ENCODE measurements at regions not wholly inside any gene's neighbourhood (a gene's known extent, or its start where the extent isn't known, plus 50 kb on each side); places are given as distances from the start of the nearest gene placed in this dataset.

- Histone ChIP-seq H2AFZ (ENCODE audit: insufficient read depth, low read depth, low read length, poor library complexity, severe bottlenecking) (no peak overlapping the region), H3K27ac (ENCODE audit: low read depth in 1 of 2, low read length in 2 of 2) (no peak overlapping the region), H3K9ac (ENCODE audit: insufficient read depth, low read length, poor library complexity, severe bottlenecking) (no peak overlapping the region), H3K79me2 (ENCODE audit: insufficient read depth, low read length) (no peaks in the 10 kb centered on the region), H3K36me3 (replicated peaks in 1 of 2; ENCODE audit: control insufficient read depth in 1 of 2, insufficient read depth in 2 of 2, low read length in 2 of 2) (no peaks in the 10 kb centered on the region), H3K4me2 (replicated peaks; ENCODE audit: extremely low read depth, low read length, poor library complexity, severe bottlenecking) (no peak overlapping the region), H3K4me3 (replicated peaks in 1 of 3; ENCODE audit: low read depth in 2 of 3, low read length in 3 of 3) (no peak overlapping the region), H4K20me1 (ENCODE audit: insufficient read depth, low read length) (no peaks in the 10 kb centered on the region), H3K4me1 (ENCODE audit: control insufficient read depth in 1 of 2, insufficient read depth in 2 of 2, low read length in 2 of 2) (no peaks in the 10 kb centered on the region), H3K27me3 (ENCODE audit: control insufficient read depth in 2 of 2, insufficient read depth in 2 of 2, low read length in 2 of 2) (no peaks in the 10 kb centered on the region), H3K9me3 (replicated peaks in 1 of 2; ENCODE audit: control insufficient read depth in 1 of 2, insufficient read depth in 1 of 2, low read length in 2 of 2) (peaks cover 9 to 19% of the 10 kb centered on the region in 2 donors)
- WGBS (ENCODE audit: insufficient coverage) = no CpG with 5 or more reads among the region's 4 CpGs
- intact Hi-C loops (cut with micrococcal nuclease) = no loop called here
- Mint-ChIP-seq H3K4me3 (no peak overlapping the region), H3K9me3 (peaks cover 0 to 17% (median 5%) of the 10 kb centered on the region in 7 donors), H3K4me1 (no peaks in the 10 kb centered on the region), H3K27ac (no peak overlapping the region), H3K27me3 (ENCODE audit: low read depth in 3 of 3) (no peaks in the 10 kb centered on the region), H3K36me3 (no peaks in the 10 kb centered on the region)
- DNase-seq = no peak
- TF ChIP-seq, protein P1, sequence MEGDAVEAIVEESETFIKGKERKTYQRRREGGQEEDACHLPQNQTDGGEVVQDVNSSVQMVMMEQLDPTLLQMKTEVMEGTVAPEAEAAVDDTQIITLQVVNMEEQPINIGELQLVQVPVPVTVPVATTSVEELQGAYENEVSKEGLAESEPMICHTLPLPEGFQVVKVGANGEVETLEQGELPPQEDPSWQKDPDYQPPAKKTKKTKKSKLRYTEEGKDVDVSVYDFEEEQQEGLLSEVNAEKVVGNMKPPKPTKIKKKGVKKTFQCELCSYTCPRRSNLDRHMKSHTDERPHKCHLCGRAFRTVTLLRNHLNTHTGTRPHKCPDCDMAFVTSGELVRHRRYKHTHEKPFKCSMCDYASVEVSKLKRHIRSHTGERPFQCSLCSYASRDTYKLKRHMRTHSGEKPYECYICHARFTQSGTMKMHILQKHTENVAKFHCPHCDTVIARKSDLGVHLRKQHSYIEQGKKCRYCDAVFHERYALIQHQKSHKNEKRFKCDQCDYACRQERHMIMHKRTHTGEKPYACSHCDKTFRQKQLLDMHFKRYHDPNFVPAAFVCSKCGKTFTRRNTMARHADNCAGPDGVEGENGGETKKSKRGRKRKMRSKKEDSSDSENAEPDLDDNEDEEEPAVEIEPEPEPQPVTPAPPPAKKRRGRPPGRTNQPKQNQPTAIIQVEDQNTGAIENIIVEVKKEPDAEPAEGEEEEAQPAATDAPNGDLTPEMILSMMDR (IDR thresholded peaks at IDR 0.05) = no peak
These were observed 781.5 kb downstream of the TBL1XR1 start for GRCh38 chr3:176415661-176416295.

GRCh38 chr3:176412771-176413170, 784.5 kb downstream of the TBL1XR1 start:
- Histone ChIP-seq H3K9me3 (replicated peaks in 1 of 2; ENCODE audit: control insufficient read depth in 1 of 2, insufficient read depth in 1 of 2, low read length in 2 of 2) (peaks cover 8 to 9% of the 10 kb centered on the region in 2 donors), H3K36me3 (replicated peaks in 1 of 2; ENCODE audit: control insufficient read depth in 1 of 2, insufficient read depth in 2 of 2, low read length in 2 of 2) (no peaks in the 10 kb centered on the region), H3K9ac (ENCODE audit: insufficient read depth, low read length, poor library complexity, severe bottlenecking) (no peak overlapping the region), H3K79me2 (ENCODE audit: insufficient read depth, low read length) (no peaks in the 10 kb centered on the region), H3K4me1 (ENCODE audit: control insufficient read depth in 1 of 2, insufficient read depth in 2 of 2, low read length in 2 of 2) (no peaks in the 10 kb centered on the region), H4K20me1 (ENCODE audit: insufficient read depth, low read length) (no peaks in the 10 kb centered on the region), H3K27me3 (ENCODE audit: control insufficient read depth in 2 of 2, insufficient read depth in 2 of 2, low read length in 2 of 2) (no peaks in the 10 kb centered on the region), H3K4me2 (replicated peaks; ENCODE audit: extremely low read depth, low read length, poor library complexity, severe bottlenecking) (no peak overlapping the region), H2AFZ (ENCODE audit: insufficient read depth, low read depth, low read length, poor library complexity, severe bottlenecking) (no peak overlapping the region), H3K4me3 (replicated peaks in 1 of 3; ENCODE audit: low read depth in 2 of 3, low read length in 3 of 3) (no peak overlapping the region), H3K27ac (ENCODE audit: low read depth in 1 of 2, low read length in 2 of 2) (no peak overlapping the region)
- Mint-ChIP-seq H3K4me3 (no peak overlapping the region), H3K4me1 (no peaks in the 10 kb centered on the region), H3K36me3 (no peaks in the 10 kb centered on the region), H3K27me3 (ENCODE audit: low read depth in 3 of 3) (no peaks in the 10 kb centered on the region), H3K27ac (no peak overlapping the region), H3K9me3 (peaks cover 0 to 7% (median 2%) of the 10 kb centered on the region in 7 donors)
- 100% methylated on average over 1 of the region's 3 CpGs for WGBS (ENCODE audit: insufficient coverage)
- no peak for DNase-seq
- TF ChIP-seq, protein P1 (IDR thresholded peaks at IDR 0.05) = no peak
- intact Hi-C loops (cut with micrococcal nuclease) = no loop called here
